Fibroblast of the conjunctiva (primary cell): ENCODE measurements at regions not wholly inside any gene's neighbourhood (a gene's known extent, or its start where the extent isn't known, plus 50 kb on each side); places are given as distances from the start of the nearest gene placed in this dataset.
A peak's percentile ranks its signal among the peaks of the same experiment; 100 is the strongest.
"Not testable (repeated sequence)": the region's sequence is repeated elsewhere in the genome, so short reads cannot be mapped to it uniquely, and the experiment has no call there.

ENCODE experiments used
- DNase-seq: peaks from one replicate; pipeline ENCODE4 v3.0.0-alpha.2; 2010; ENCODE audit warnings: low read depth

DNA sequence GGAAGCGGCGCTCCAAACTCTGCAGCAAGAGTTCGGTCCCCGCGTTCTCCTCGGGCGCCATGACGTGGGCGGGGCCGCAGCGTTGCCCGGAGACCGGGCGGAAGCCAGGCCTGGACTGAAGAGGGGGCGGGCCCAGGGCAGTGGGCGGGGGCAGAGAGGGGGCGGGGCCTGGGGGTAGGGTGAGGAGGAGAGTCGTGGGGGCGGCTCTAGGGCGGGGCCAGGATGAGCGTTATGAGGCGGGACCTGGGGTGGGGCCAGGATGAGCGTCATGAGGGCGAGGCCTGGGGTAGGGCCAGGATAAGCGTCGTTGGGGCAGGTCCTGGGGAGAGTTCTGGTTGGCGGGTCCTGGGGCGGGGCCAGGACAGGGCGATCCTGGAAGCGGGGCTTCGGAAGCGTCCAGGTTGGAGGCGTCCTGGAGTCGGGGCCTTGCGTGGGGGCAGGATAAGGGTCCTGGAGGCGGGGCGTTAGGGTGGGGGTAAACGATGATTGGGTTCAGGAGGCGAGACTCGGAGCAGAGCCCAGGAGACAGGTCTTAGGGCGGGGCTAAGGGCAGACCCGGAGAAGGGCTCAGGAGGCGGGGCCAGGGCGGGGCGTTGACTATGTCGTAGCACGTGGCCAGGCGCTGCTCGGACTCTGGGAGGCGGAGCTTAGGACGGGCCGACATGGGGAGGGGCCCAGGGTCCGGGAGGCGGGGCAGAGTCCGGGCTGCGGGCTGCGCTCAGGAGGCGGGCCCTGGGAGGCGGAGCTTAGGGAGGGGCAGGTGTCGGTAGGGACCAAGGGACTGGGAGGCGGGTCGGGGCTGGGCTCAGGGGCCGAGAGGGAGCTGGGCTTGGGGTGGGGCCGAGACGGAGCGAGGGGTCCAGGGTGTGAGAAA, 131.1 kb upstream of the ALDH3B2 start:
- peak; percentile 96 for DNase-seq

DNA sequence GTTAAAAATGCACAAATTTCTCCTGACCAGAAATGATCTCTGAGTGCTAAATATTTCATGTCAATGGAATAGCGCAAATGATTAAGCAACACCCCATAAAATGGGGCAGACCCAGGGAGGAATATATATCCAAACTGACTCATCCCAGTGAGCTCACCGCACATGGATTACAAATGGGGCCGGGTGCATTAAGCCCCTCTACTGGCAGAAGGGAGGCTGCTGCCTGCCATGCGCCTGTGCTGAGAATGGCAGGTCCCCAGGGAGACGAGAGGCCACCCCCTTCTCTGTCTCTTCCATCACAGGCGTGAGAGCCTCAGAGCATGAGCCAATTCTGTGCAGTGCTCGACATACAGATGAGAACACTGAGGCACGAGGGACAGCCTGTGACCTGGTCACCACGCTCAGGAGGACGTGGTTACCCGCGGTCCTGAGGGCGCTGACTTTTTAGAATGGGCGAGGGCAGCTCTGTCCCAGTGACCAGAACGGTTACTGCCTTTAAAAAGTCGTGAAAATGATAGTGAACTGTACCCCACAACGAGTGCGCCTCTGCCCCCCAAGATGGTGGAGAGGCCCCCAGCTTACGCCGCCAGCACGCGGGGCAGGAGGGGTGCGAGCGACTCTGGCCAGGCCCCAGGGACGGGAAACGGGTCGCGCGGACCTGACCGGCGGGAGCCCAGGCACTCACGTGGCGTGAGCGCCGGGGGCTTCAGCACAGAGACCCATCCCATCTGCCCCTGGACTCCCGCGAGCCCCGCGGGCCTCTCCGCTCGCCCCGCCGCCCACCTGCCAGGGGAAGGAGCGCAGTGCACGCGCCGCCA, 130.2 kb upstream of the ALDH3B2 start:
- DNase-seq = peak; percentile 33

DNA sequence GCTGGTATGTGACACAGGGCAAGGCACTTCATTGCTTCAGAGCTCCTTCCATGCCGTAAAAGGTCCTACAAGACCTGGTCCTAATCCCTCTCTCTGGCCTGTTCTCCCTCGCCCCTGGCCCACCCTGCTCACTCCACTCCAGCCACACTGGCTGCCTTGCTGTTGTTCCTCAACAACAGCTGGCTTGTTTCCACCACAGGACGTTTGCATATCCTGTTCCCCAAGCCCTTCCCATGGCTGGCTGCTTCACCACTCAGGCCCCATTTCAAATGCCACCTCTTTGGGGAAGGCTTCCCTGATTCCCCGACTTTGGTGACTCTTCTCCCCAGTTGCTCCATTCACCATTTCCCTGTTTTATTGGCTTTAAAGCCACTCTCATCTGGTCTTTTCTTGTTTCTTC, 129.1 kb upstream of the ALDH3B2 start:
- not testable (repeated sequence) for DNase-seq

GRCh38 chr11:67803055-67803454, 128.6 kb upstream of the ALDH3B2 start:
- DNase-seq = not testable (repeated sequence)

GRCh38 chr11:67802623-67803022, 128.2 kb upstream of the ALDH3B2 start:
- not testable (repeated sequence) for DNase-seq

DNA sequence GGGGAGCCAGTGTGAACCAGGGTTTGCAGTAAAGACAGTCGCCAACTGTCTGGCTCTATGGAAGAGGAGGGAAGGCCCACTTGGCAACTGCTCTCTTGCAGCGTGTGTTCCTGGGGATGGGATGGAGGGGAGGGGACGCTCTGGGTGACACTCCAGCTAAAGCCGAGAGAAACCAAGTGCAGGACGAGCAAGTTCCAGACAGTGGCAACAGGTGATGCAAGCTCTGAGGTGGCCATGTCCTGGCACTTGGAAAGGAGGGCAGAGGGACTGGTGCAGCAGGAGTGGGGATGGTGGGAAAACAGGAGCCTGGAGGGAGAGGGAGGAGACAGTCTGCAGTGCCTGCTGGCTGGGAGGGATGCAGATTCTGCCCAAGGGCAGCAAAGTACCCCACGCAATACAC, 127.0 kb upstream of the ALDH3B2 start:
- not testable (repeated sequence) for DNase-seq

DNA sequence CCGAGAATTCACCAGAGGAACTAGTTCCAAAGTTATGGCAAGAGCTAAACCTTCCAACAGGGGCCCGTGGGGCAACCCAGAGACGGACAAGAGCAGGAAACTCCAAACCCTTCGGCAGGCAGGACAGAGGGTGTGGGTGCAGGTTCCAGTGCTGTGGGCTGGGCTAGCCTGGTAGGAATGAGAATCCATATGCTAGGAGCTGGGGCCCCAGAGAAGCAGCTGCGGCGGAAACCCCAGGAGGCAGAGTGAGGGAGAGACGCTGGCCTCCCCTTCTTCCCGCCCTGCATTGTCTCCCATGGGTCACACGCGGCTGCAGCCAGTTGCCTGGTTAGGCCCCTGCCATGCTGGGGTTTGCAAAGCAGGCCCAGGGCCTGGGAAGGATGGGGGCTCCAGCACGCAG, 126.2 kb upstream of the ALDH3B2 start:
- not testable (repeated sequence) for DNase-seq

DNA sequence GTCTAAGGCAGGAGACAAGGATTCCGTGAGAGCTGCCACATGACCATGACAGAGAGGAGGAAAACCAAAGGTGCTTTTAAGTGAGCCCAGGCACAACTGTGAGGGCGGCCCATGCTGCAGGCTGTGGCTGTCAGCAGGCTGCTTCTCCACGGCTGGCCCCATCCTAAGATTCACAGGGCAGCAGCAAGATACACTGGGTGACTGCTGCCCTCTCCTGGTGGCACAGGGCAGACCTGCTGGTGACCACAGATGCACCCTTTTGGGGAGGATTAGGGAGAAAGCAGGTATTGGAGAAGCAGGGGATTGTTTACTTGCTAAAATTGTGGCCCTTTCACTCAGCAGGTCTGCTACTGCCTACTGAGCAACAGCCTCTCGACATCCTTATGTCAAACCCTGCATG, 125.4 kb upstream of the ALDH3B2 start:
- not testable (repeated sequence) for DNase-seq

DNA sequence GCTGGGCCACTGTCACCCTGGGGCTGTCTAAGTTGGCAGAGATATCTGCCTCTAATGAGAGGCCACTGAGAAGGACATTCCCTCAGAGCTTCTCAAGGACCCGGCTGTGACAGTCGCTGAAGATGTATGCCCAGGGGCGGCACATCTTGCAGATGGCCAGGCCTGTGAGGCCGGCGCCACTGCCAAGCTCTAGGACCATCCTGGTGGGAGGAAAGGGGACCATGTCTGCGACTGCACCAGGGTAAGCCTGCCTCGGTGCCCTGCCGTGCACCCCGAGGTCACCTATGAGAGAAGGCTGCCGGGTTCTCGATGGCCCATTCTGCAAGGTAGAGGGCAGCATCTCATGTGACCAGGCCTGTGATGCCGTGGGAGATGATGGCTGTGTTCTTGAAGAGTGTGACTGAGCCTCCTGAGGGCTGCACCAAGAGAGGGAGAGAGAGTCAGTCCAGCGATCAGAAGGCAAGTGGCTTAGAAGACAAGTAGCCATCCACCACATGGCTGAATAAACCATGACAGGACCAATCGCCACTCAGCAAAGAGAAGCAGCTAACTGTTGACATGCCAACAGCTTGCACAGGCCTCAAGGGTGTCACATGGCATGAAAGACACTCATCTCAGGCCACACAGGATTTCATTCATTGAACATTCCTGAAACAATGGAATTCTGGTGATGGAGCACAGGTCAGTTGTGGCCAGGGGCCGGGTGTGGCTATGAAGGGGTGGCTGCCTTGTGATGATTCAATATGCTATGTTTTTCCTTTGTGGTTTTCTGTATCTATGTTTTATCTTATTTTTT, 123.5 kb upstream of the ALDH3B2 start:
- DNase-seq = not testable (repeated sequence)

DNA sequence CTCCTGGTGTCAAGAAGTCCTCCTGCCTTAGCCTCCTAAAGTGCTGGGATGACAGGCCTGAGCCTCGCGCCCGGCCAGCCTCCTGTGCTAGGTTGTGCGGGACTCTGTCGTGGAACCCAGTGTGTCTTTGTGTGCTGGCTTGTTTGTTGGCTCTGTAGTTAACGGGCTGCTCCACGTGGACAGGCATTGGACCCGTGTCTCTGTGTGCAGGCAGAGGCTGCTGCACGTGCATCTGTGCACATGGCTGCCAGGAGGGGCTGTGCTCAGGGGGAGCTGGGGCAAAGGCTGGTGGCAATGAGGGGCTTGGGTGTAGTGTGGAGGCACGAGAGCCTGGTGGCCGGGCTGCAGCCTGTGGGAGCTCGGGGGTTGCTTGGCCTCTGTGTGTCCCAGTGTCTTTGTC, 121.3 kb upstream of the ALDH3B2 start:
- no peak for DNase-seq

GRCh38 chr11:67793750-67794149, 119.3 kb upstream of the ALDH3B2 start:
- not testable (repeated sequence) for DNase-seq

DNA sequence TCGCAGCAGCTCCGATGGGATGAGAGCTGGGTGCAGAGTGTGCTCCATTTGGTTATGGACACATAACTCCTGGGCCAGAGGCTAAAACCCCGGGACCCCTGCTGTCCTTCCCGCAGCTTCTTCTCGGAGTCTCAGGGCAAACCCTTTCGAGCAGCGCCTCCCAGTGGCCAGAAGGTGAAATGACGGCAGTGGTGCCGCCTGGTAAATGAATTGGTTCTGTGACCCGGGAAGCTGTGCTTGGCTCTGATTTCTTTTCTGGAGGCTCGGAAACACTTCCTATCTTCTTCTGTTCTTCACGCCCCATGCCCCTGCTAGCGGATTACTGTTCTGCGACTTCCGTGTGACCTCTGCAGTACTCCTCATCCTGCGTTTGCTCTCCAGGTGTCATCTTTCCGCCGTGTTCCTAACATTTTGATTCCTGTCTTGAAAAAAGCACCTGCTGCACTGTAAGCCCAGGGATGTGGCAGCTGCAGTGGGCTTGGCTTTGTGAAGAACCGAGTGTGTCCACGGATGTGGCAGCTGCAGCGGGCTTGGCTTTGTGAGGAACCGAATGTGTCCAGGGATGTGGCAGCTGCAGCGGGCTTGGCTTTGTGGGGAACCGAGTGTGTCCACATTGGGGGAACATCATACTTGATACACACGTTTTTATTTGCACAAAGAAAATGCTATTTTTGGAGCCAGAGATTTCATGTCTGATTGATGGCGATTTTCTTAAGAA, 118.0 kb upstream of the ALDH3B2 start:
- DNase-seq = not testable (repeated sequence)

DNA sequence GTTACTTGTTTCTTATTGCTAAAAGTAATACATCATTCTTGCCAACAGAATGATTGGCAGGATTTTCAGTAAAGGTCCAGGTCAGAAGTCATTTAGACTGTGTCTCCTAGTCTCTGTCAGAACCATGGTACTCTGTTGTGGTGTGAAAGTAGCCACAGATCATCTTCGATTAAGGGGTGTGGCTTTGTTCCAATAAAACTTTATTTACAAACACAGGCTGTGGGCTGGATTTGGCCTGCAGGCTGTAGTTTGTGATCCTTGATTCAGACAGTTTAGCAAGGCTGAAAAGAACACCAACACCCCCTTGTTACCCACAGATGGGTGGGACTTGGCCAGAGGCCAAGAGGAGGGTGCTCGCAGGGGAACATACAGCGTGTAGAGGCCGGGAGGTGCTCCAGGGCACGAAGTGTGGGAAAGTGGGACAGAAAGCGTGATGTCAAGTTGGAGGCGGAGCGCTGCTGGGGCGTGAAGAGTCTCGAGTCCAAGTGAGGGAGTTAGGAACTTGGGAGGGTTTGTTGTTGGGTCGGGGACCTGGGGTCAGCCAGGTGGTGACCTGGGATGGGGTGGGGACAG, 117.3 kb upstream of the ALDH3B2 start:
- DNase-seq = not testable (repeated sequence)

GRCh38 chr11:67788341-67788695, 113.9 kb upstream of the ALDH3B2 start:
- DNase-seq = not testable (repeated sequence)

DNA sequence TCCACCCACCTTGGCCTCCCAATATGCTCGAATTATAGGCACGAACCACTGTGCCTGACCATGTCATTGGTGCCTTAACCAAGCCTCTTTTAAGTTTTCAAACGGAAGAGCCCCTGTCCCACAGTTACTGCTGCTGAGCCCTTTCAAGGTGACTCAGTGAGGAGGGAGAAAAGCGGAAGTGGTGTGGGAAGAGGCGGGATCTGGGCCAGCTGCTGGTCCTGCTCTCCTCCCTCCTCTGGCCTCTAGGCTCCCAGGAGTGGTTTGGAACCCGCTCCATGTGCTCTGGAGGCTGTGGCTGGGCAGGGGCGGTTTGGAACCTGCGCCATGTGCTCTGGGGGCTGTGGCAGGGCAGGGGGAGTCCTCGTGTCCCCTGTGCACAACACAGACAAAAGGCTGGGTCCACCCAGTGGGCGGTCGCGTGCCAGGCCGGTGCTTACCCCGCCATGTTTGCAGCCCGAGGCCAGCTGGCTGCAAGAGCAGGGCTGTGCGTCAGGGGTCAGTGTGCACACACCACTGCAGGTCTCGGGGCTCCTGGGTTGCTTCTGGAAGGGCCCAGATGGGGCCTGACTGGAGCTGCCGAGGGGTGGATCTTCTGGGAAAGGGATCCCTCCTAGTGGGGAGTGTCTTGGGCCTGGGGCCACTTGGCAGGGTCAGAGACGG, 113.4 kb upstream of the ALDH3B2 start:
- DNase-seq = not testable (repeated sequence)

DNA sequence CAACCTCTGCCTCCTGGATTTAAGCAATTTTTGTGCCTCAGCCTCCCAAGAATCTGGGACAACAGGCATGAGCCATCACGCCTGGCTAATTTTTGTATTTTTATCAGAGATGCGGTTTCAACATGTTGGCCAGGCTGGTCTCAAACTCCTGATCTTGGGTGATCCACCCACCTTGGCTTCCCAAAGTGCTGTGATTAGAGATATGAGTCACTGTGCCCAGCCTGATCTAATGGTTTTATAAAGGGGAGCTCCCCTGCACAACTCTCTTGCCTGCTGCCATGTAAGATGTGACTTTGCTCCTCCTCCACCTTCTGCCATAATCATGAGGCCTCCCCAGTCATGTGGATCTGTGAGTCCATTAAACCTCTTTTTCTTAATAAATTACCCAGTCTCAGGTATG, 107.5 kb upstream of the ALDH3B2 start:
- not testable (repeated sequence) for DNase-seq

- DNase-seq = not testable (repeated sequence)
Measured at GRCh38 chr11:67781506-67781905, 107.1 kb upstream of the ALDH3B2 start.

DNA sequence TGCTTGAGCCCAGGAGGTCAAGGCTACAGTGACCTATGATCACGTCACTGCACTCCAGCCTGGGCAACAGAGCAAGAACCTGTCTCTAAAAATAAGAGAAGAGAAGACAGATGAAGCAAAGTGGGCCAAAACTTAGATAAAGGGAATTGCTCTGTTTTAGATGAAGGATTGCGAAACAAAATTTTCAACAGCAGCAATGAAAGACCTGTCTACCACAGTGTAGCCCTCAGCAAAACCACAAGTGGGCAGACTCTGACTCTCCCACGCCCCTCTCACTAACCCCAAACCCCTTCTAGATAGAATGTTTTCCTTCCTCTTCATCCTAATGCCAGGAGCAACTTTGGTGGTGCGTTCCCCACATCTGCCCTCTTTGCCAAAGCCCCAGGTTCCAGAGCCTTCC, 105.6 kb upstream of the ALDH3B2 start:
- no peak for DNase-seq

DNA sequence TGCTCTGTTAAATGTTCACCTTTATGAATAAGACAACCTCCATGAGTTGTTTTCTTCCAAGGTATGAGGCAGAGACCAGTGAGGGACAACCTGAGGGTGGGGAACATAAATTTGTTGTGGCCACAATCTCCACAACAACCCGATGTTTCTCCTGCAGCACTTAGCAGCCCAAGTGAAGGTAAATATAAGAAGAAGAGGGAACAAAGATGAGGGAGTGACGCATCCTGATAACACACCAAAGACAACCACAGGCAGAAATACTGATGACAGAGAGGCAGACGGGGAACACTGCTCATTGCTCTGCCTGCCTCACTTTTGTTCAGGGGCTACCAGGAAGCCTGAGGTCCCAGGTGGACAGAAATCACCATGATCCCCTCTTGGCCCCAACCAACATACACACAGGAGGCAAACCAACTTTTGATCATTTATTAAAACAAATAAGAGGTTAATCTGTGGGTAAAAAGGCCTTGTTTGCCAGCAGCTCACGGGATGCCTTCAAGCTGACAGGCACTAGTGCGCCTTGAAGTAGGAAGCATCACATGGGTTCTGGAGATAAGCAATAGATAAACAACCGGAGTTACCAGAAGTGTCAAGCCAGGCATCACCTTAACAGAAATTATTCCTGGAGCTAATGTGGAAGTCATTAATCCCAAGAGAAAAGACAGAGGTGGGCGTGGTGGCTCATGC, 104.9 kb upstream of the ALDH3B2 start:
- DNase-seq = not testable (repeated sequence)
